A673 (cell line): ENCODE measurements at regions not wholly inside any gene's neighbourhood (a gene's known extent, or its start where the extent isn't known, plus 50 kb on each side); places are given as distances from the start of the nearest gene placed in this dataset.

Source experiments
- BruUV-seq: library from RNA; stranded (reverse); fragments of 400-500 nt; replicated peaks from 2 replicates; lab custom pipeline; 2021; lab: Mats Ljungman, UMichigan
- CTCF ChIA-PET: fragments of 300-600 bp; sonication (Branson Sonifier 250); formaldehyde crosslinking; loops from one replicate; lab custom pipeline; 2022; ENCODE audit warnings: antibody characterized with exemption; lab: Charles Lee
- POLR2A ChIA-PET: fragments of 300-600 bp; sonication (Branson Sonifier 250); formaldehyde crosslinking; loops from one replicate; lab custom pipeline; 2022; ENCODE audit warnings: antibody characterized with exemption; ENCODE audit not compliant: low non-redundant PET; lab: Charles Lee
- DNase-seq: peaks from one replicate; pipeline ENCODE4 v3.0.0-alpha.2; 2015; ENCODE audit warnings: low spot score
- H3K27ac ChIP-seq: fragments of 200-600 bp; sonication (generic); 2 replicates; pipeline ENCODE4 v1.5.1; 2016; ENCODE audit warnings: mixed run types, low read depth, mild to moderate bottlenecking, mixed read lengths, antibody characterized with exemption, low read length; ENCODE audit not compliant: poor library complexity, severe bottlenecking
- H3K27me3 ChIP-seq: fragments of 200-600 bp; sonication (generic); replicated peaks from 2 replicates; pipeline ENCODE4 v1.6.1; 2017; ENCODE audit warnings: mixed run types, low read depth, mild to moderate bottlenecking, mixed read lengths, antibody characterized with exemption, low read length; ENCODE audit not compliant: insufficient read depth, poor library complexity
- H3K36me3 ChIP-seq: fragments of 200-600 bp; sonication (generic); 2 replicates; pipeline ENCODE4 v1.6.1; 2016; ENCODE audit warnings: mixed run types, mild to moderate bottlenecking, mixed read lengths, antibody characterized with exemption, low read length; ENCODE audit not compliant: insufficient read depth, poor library complexity, severe bottlenecking
- H3K4me1 ChIP-seq: fragments of 200-600 bp; sonication (generic); 2 replicates; pipeline ENCODE4 v1.6.1; 2017; ENCODE audit warnings: mixed run types, mild to moderate bottlenecking, mixed read lengths, antibody characterized with exemption, low read length; ENCODE audit not compliant: insufficient read depth, poor library complexity, severe bottlenecking
- H3K4me3 ChIP-seq: fragments of 200-600 bp; sonication (generic); 2 replicates; pipeline ENCODE4 v1.5.1; 2016; ENCODE audit warnings: low read depth, mixed run types, mild to moderate bottlenecking, mixed read lengths, low read length; ENCODE audit not compliant: poor library complexity, severe bottlenecking
- H3K9me3 ChIP-seq: fragments of 200-600 bp; sonication (generic); 2 replicates; pipeline ENCODE4 v1.6.1; 2016; ENCODE audit warnings: mixed run types, low read depth, mild to moderate bottlenecking, mixed read lengths, antibody characterized with exemption, low read length; ENCODE audit not compliant: poor library complexity, severe bottlenecking
- CTCF ChIP-seq: fragments of 300-800, 200-600 bp; sonication (generic); conservative IDR thresholded peaks from 2 replicates; pipeline ENCODE4 v1.5.1; 2017; ENCODE audit warnings: low read depth, mild to moderate bottlenecking, antibody characterized with exemption, low read length, moderate library complexity, mixed read lengths
- EZH2 ChIP-seq: fragments of 200-600 bp; sonication (generic); IDR thresholded peaks from 2 replicates; pipeline ENCODE4 v1.6.1; 2017; ENCODE audit warnings: borderline replicate concordance, low read depth, mild to moderate bottlenecking, mixed read lengths, antibody characterized with exemption, low read length; ENCODE audit not compliant: poor library complexity, severe bottlenecking
- intact Hi-C: fragments of 100-400 bp; cut with micrococcal nuclease; formaldehyde crosslinking; loops from one replicate; pipeline ENCODE4 v1.10.0; 2022; ENCODE audit not compliant: unreplicated experiment

- CTCF ChIA-PET, result no interaction called here
- intact Hi-C loops, result no loop called here
- Histone ChIP-seq H3K27me3 (no peaks in the 10 kb centered on the region), H3K9me3 (no peaks in the 10 kb centered on the region), H3K4me3 (no peak overlapping the region), H3K4me1 (no peaks in the 10 kb centered on the region), H3K27ac (no peak overlapping the region), H3K36me3 (no peaks in the 10 kb centered on the region)
- no peak for DNase-seq
- POLR2A ChIA-PET, result no interaction called here
- BruUV-seq, result no TSS peak
- TF ChIP-seq CTCF (no peak), EZH2 (no peak)
Observed at GRCh38 chr14:34345718-34346465, 116.1 kb downstream of the SPTSSA start.

GRCh38 chr14:34344318-34344717 is 117.7 kb downstream of the SPTSSA start:
- CTCF ChIA-PET, result no interaction called here

GRCh38 chr14:34340025-34340625 is 121.9 kb downstream of the SPTSSA start:
- ChIA-PET CTCF (no interaction called here), POLR2A (no interaction called here)
- BruUV-seq, result no TSS peak

More at GRCh38 chr14:34344318-34344717, 117.7 kb downstream of the SPTSSA start:
- DNase-seq, result no peak
- no peaks in the 10 kb centered on the region for H3K36me3 ChIP-seq
- intact Hi-C loops, result no loop called here
- no peak for TF ChIP-seq CTCF
- TF ChIP-seq EZH2, result no peak
- BruUV-seq, result no TSS peak
- H3K27ac ChIP-seq, result no peak overlapping the region
- POLR2A ChIA-PET, result interaction anchor here (0.7 kb wide), 1 partner anchor 1071 kb away, joined by 4 read pairs; no protein-coding TSS in a partner anchor
- H3K4me3 ChIP-seq, result no peak overlapping the region
- no peaks in the 10 kb centered on the region for H3K27me3 ChIP-seq
- H3K9me3 ChIP-seq, result no peaks in the 10 kb centered on the region
- H3K4me1 ChIP-seq, result no peaks in the 10 kb centered on the region

More at GRCh38 chr14:34340025-34340625, 121.9 kb downstream of the SPTSSA start:
- Histone ChIP-seq H3K27me3 (no peaks in the 10 kb centered on the region), H3K27ac (no peak overlapping the region), H3K36me3 (no peaks in the 10 kb centered on the region), H3K4me1 (no peaks in the 10 kb centered on the region), H3K4me3 (no peak overlapping the region), H3K9me3 (no peaks in the 10 kb centered on the region)
- intact Hi-C loops, result no loop called here
- TF ChIP-seq CTCF (no peak), EZH2 (no peak)
- DNase-seq, result no peak
